A549 (cell line): ENCODE measurements at regions not wholly inside any gene's neighbourhood (a gene's known extent, or its start where the extent isn't known, plus 50 kb on each side); places are given as distances from the start of the nearest gene placed in this dataset.

Source experiments
- BCL3 ChIP-seq: fragments of >200 bp; sonication (Bioruptor Twin); formaldehyde crosslinking; IDR thresholded peaks from 3 replicates; pipeline ENCODE4 v1.6.1; 2016
- CEBPB ChIP-seq, 2 experiments: fragments of >200 bp in 1 of 2; sonication (Bioruptor Twin) in 1 of 2; formaldehyde crosslinking in 1 of 2; IDR thresholded peaks; 2 replicates each; pipeline ENCODE4 v1.6.1; 2012 to 2016
- CHD2 ChIP-seq: fragments of 150-350 bp; IDR thresholded peaks from 2 replicates; pipeline ENCODE4 v1.6.1; 2014; ENCODE audit warnings: low read length; ENCODE audit not compliant: partially characterized antibody
- CHD4 ChIP-seq: fragments of 200-600 bp; sonication (generic); IDR thresholded peaks from 2 replicates; pipeline ENCODE4 v1.6.1; 2016; ENCODE audit warnings: antibody characterized with exemption, mild to moderate bottlenecking, borderline replicate concordance
- EHMT2 ChIP-seq: fragments of 200-600 bp; sonication (generic); IDR thresholded peaks from 2 replicates; pipeline ENCODE4 v1.6.1; 2016; ENCODE audit warnings: antibody characterized with exemption, low read depth, mild to moderate bottlenecking, moderate library complexity
- ESRRA ChIP-seq: fragments of 150-350 bp; IDR thresholded peaks from 2 replicates; pipeline ENCODE4 v1.6.1; 2014; ENCODE audit warnings: mild to moderate bottlenecking, low read length, borderline replicate concordance
- FOSB ChIP-seq: fragments of 250-450 bp; sonication (Bioruptor Pico); IDR thresholded peaks from 2 replicates; pipeline ENCODE4 v1.5.0; 2020; ENCODE audit warnings: mild to moderate bottlenecking, moderate library complexity
- HOXA7 ChIP-seq: fragments of 250-450 bp; sonication (Bioruptor Pico); IDR thresholded peaks from 2 replicates; pipeline ENCODE4 v1.5.0; 2020; ENCODE audit warnings: mild to moderate bottlenecking, moderate library complexity
- HOXB13 ChIP-seq: fragments of 250-450 bp; sonication (Bioruptor Pico); IDR thresholded peaks from 2 replicates; pipeline ENCODE4 v1.5.0; 2020; ENCODE audit warnings: low read depth, mild to moderate bottlenecking, moderate library complexity
- MYC ChIP-seq: IDR thresholded peaks from 2 replicates; pipeline ENCODE4 v1.6.1; 2012; ENCODE audit warnings: mild to moderate bottlenecking, inconsistent platforms, low read length, improper control_type of control experiment, borderline replicate concordance
- POLR2A ChIP-seq: IDR thresholded peaks from 2 replicates; pipeline ENCODE4 v1.6.1; 2012; ENCODE audit warnings: mild to moderate bottlenecking, low read length
- RFX5 ChIP-seq: fragments of 450-650 bp; IDR thresholded peaks from 2 replicates; pipeline ENCODE4 v1.7.1; 2014; ENCODE audit warnings: antibody characterized with exemption, mild to moderate bottlenecking, moderate library complexity
- TF ChIP-seq, protein P1 (sequence below): fragments of >200 bp; sonication (Bioruptor Twin); formaldehyde crosslinking; IDR thresholded peaks from 3 replicates; pipeline ENCODE4 v1.5.1; 2016
- TF ChIP-seq, protein P2 (sequence below): IDR thresholded peaks from 2 replicates; pipeline ENCODE4 v1.6.1; 2012; ENCODE audit warnings: low read depth, borderline replicate concordance

DNA sequence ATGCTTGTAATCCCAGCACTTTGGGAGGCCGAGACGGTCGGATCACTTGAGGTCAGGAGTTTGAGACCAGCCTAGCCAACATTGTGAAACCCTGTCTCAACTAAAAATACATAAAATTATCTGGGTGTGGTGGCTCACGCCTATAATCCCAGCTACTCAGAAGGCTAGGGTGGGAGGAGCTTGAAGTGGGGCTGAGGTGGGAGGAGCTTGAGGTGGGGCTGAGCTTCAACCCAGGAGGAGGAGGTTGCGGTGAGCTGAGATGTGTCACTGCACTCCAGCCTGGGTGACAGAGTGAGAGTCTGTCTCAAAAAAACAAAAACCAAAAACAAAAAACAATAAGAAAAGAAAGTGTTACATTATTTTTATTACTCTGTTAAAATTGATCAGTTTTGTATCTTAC is 1164.4 kb upstream of the IGFBP7 start:
- no peak for TF ChIP-seq POLR2A
- TF ChIP-seq, protein P1, sequence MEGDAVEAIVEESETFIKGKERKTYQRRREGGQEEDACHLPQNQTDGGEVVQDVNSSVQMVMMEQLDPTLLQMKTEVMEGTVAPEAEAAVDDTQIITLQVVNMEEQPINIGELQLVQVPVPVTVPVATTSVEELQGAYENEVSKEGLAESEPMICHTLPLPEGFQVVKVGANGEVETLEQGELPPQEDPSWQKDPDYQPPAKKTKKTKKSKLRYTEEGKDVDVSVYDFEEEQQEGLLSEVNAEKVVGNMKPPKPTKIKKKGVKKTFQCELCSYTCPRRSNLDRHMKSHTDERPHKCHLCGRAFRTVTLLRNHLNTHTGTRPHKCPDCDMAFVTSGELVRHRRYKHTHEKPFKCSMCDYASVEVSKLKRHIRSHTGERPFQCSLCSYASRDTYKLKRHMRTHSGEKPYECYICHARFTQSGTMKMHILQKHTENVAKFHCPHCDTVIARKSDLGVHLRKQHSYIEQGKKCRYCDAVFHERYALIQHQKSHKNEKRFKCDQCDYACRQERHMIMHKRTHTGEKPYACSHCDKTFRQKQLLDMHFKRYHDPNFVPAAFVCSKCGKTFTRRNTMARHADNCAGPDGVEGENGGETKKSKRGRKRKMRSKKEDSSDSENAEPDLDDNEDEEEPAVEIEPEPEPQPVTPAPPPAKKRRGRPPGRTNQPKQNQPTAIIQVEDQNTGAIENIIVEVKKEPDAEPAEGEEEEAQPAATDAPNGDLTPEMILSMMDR, result no peak
- no peak for TF ChIP-seq CHD4
- TF ChIP-seq BCL3, result no peak
- TF ChIP-seq HOXB13 (CRISPR knock-in tag), result no peak
- TF ChIP-seq HOXA7, result no peak
- TF ChIP-seq CHD2, result no peak
- no peak for TF ChIP-seq ESRRA
- no peak for TF ChIP-seq EHMT2
- TF ChIP-seq MYC, result no peak
- TF ChIP-seq FOSB (CRISPR knock-in tag), result no peak
- no peak for TF ChIP-seq CEBPB (IDR thresholded peaks at IDR 0.05)
- TF ChIP-seq, protein P2, sequence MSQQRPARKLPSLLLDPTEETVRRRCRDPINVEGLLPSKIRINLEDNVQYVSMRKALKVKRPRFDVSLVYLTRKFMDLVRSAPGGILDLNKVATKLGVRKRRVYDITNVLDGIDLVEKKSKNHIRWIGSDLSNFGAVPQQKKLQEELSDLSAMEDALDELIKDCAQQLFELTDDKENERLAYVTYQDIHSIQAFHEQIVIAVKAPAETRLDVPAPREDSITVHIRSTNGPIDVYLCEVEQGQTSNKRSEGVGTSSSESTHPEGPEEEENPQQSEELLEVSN, result no peak
- TF ChIP-seq RFX5, result no peak
